Gastrocnemius medialis (tissue), 4 donors: ENCODE measurements at regions not wholly inside any gene's neighbourhood (a gene's known extent, or its start where the extent isn't known, plus 50 kb on each side); places are given as distances from the start of the nearest gene placed in this dataset.

Experiments
- POLR2A ChIP-seq, 2 donors: fragments of 450-650 bp; IDR thresholded peaks; one replicate each; pipeline ENCODE4 v1.6.1; 2017; ENCODE audit warnings: antibody characterized with exemption in 2 of 2, mild to moderate bottlenecking in 2 of 2, moderate library complexity in 2 of 2
- TF ChIP-seq, protein P1 (sequence below), 5 experiments: fragments of 450-650 bp in 3 of 5; fragments of 200-600 bp in 2 of 5; sonication (generic) in 2 of 5; IDR thresholded peaks in 4 of 5; conservative IDR thresholded peaks in 1 of 5; 1 replicate in 4 of 5; 2 replicates in 1 of 5; pipeline ENCODE4 v1.5.1; 2016 to 2019; ENCODE audit warnings: antibody characterized with exemption in 5 of 5, mild to moderate bottlenecking in 3 of 5, moderate library complexity in 3 of 5

DNA sequence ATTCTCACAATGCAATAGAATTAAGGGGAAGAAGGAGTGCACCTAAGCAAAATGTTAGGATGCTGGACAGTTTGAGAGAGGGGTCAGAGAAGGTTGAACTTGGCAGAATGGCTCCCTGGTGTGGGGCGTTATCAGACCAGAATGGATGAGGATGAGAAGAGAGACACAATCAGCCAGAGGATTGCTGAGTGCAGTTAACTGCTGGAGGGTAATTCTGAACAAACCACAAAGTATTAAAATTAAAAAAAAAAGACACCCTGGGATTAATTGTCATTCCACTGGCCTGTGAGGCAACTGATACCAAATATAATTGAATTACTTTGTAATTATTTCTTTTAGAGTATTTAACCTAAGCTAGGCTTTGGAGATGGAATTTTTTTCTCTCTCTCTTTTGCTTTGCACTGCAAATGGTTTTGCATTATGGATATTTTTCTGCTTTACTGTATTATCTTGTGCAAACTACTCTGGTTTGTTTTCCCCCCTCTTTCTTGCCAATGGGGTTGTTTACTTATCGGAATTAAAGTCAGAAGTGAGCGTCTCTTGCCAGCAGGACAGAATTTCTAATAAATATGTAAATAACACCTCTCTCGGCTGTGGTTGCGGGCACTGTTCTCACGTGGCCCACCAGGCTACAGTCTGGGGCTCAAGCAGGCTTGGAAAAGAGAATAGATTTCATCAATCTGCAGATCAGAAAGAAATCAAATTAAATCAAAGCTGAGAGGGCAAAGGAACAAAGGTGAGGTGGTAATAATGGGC is 572.9 kb upstream of the CAMK1G start:
- TF ChIP-seq, protein P1, sequence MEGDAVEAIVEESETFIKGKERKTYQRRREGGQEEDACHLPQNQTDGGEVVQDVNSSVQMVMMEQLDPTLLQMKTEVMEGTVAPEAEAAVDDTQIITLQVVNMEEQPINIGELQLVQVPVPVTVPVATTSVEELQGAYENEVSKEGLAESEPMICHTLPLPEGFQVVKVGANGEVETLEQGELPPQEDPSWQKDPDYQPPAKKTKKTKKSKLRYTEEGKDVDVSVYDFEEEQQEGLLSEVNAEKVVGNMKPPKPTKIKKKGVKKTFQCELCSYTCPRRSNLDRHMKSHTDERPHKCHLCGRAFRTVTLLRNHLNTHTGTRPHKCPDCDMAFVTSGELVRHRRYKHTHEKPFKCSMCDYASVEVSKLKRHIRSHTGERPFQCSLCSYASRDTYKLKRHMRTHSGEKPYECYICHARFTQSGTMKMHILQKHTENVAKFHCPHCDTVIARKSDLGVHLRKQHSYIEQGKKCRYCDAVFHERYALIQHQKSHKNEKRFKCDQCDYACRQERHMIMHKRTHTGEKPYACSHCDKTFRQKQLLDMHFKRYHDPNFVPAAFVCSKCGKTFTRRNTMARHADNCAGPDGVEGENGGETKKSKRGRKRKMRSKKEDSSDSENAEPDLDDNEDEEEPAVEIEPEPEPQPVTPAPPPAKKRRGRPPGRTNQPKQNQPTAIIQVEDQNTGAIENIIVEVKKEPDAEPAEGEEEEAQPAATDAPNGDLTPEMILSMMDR (IDR thresholded peaks at IDR 0.05 in 4 of 5, conservative IDR thresholded peaks at IDR 0.05 in 1 of 5) = no peak
- TF ChIP-seq POLR2A (IDR thresholded peaks at IDR 0.05) = no peak
